GM23338 (cell line): ENCODE measurements at regions not wholly inside any gene's neighbourhood (a gene's known extent, or its start where the extent isn't known, plus 50 kb on each side); places are given as distances from the start of the nearest gene placed in this dataset.
A peak's percentile ranks its signal among the peaks of the same experiment; 100 is the strongest.

Source experiments
- ATAC-seq: fragments of 200-7000 bp; cut with Tn5 transposase; 3 replicates; pipeline ENCODE4 v1.9.1; 2020
- DNase-seq: peaks from one replicate; pipeline ENCODE4 v3.0.0-alpha.2; 2015; ENCODE audit warnings: low spot score
- H2AFZ ChIP-seq: fragments of 200-600 bp; sonication (generic); 2 replicates; pipeline ENCODE4 v1.8.0; 2016; ENCODE audit warnings: antibody characterized with exemption, mild to moderate bottlenecking, moderate library complexity
- H3F3A ChIP-seq: fragments of 200-600 bp; sonication (generic); replicated peaks from 2 replicates; pipeline ENCODE4 v1.8.0; 2017; ENCODE audit warnings: antibody characterized with exemption, mixed run types, low read depth
- H3K27ac ChIP-seq: fragments of 200-600 bp; sonication (generic); 2 replicates; pipeline ENCODE4 v1.6.1; 2016; ENCODE audit warnings: low read depth
- H3K27me3 ChIP-seq: fragments of 200-600 bp; sonication (generic); 2 replicates; pipeline ENCODE4 v1.8.0; 2016; ENCODE audit warnings: mild to moderate bottlenecking, mixed run types, moderate library complexity; ENCODE audit not compliant: insufficient read depth
- H3K36me3 ChIP-seq: fragments of 200-600 bp; sonication (generic); 2 replicates; pipeline ENCODE4 v1.8.0; 2016; ENCODE audit warnings: mild to moderate bottlenecking; ENCODE audit not compliant: insufficient read depth
- H3K4me1 ChIP-seq: fragments of 200-600 bp; sonication (generic); 2 replicates; pipeline ENCODE4 v1.8.0; 2016; ENCODE audit warnings: mild to moderate bottlenecking, moderate library complexity; ENCODE audit not compliant: insufficient read depth
- H3K4me2 ChIP-seq: fragments of 200-600 bp; sonication (generic); 2 replicates; pipeline ENCODE4 v1.7.1; 2017; ENCODE audit warnings: mixed run types
- H3K4me3 ChIP-seq: fragments of 200-600 bp; sonication (generic); 2 replicates; pipeline ENCODE4 v1.6.1; 2016; ENCODE audit warnings: mixed run types
- H3K79me2 ChIP-seq: fragments of 200-600 bp; sonication (generic); replicated peaks from 2 replicates; pipeline ENCODE4 v1.8.0; 2017; ENCODE audit warnings: mild to moderate bottlenecking; ENCODE audit not compliant: insufficient read depth
- H3K9me2 ChIP-seq: fragments of 200-600 bp; sonication (generic); 2 replicates; pipeline ENCODE4 v1.8.0; 2017; ENCODE audit not compliant: insufficient read depth
- H4K20me1 ChIP-seq: fragments of 200-600 bp; sonication (generic); replicated peaks from 2 replicates; pipeline ENCODE4 v1.8.0; 2017; ENCODE audit warnings: mild to moderate bottlenecking; ENCODE audit not compliant: insufficient read depth
- H3K27ac Mint-ChIP-seq: 2 replicates; pipeline ENCODE4 v1.8.0; 2020; ENCODE audit warnings: inconsistent platforms, mild to moderate bottlenecking, moderate library complexity, mixed read lengths
- H3K27me3 Mint-ChIP-seq: 3 replicates; pipeline ENCODE4 v1.8.0; 2022; ENCODE audit warnings: low read depth, mild to moderate bottlenecking, moderate library complexity, mixed read lengths, inconsistent platforms; ENCODE audit not compliant: insufficient read depth, poor library complexity
- H3K36me3 Mint-ChIP-seq: 3 replicates; pipeline ENCODE4 v1.8.0; 2021; ENCODE audit warnings: low read depth, mild to moderate bottlenecking, inconsistent platforms, moderate library complexity, mixed read lengths
- H3K4me1 Mint-ChIP-seq: 3 replicates; pipeline ENCODE4 v1.8.0; 2020; ENCODE audit warnings: mild to moderate bottlenecking, inconsistent platforms, mixed read lengths
- H3K4me3 Mint-ChIP-seq: 3 replicates; pipeline ENCODE4 v1.8.0; 2021; ENCODE audit warnings: moderate library complexity, mild to moderate bottlenecking, inconsistent platforms, mixed read lengths
- H3K9me3 Mint-ChIP-seq: 3 replicates; pipeline ENCODE4 v1.8.0; 2020; ENCODE audit warnings: moderate library complexity, mild to moderate bottlenecking, inconsistent platforms, mixed read lengths
- CREB1 ChIP-seq: fragments of 250-450 bp; sonication (Bioruptor Pico); IDR thresholded peaks from 2 replicates; pipeline ENCODE4 v1.5.0; 2020; ENCODE audit warnings: low read depth, mild to moderate bottlenecking, moderate library complexity
- NANOG ChIP-seq: IDR thresholded peaks from 2 replicates; pipeline ENCODE4 v1.6.1; 2016; ENCODE audit warnings: antibody characterized with exemption, borderline replicate concordance
- POLR2AphosphoS5 ChIP-seq: IDR thresholded peaks from 2 replicates; pipeline ENCODE4 v1.6.1; 2016; ENCODE audit warnings: antibody characterized with exemption, low read depth
- TF ChIP-seq, protein P1 (sequence below): IDR thresholded peaks from one replicate; pipeline ENCODE4 v1.6.1; 2018; ENCODE audit warnings: antibody characterized with exemption; ENCODE audit not compliant: unreplicated experiment
- TF ChIP-seq, protein P2 (sequence below), 2 experiments: fragments of 200-600 bp in 1 of 2; sonication (generic) in 1 of 2; conservative IDR thresholded peaks; 2 replicates each; pipeline versions ENCODE4 v1.5.1 to v1.6.1; 2016 to 2017; ENCODE audit warnings: antibody characterized with exemption in 2 of 2, low read depth in 2 of 2, mild to moderate bottlenecking in 2 of 2, moderate library complexity in 1 of 2
- TF ChIP-seq, protein P3 (sequence below): IDR thresholded peaks from 2 replicates; pipeline ENCODE4 v1.6.1; 2016; ENCODE audit warnings: antibody characterized with exemption

DNA sequence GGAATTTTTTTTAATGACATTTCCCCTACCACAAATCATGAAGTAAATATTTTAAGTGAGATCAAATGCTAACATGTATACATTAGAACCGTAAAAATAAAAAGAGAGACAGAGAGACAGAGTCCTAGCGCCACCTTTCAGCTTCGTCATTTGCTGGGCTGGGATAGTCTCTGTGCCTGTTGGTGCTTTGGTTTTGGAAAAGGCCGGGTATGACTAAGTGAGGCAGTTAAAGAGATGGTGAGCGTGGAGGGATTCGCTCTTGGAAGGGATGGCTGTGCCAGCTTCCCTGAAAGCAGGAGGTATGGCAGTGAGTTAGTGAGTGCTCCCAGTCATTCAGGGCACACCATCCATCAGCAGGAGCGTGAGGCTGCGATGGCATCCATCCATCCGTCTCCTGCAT is 729.6 kb upstream of the WWC1 start:
- no peaks in the 10 kb centered on the region for H3K36me3 ChIP-seq
- H3K4me1 Mint-ChIP-seq = peaks cover 13% of the 10 kb centered on the region
- no peaks in the 10 kb centered on the region for H4K20me1 ChIP-seq
- ATAC-seq = peak; percentile 66
- H3F3A ChIP-seq = no peaks in the 10 kb centered on the region
- peaks cover 13% of the 10 kb centered on the region for H3K4me1 ChIP-seq
- no peak for TF ChIP-seq POLR2AphosphoS5
- TF ChIP-seq, protein P1, sequence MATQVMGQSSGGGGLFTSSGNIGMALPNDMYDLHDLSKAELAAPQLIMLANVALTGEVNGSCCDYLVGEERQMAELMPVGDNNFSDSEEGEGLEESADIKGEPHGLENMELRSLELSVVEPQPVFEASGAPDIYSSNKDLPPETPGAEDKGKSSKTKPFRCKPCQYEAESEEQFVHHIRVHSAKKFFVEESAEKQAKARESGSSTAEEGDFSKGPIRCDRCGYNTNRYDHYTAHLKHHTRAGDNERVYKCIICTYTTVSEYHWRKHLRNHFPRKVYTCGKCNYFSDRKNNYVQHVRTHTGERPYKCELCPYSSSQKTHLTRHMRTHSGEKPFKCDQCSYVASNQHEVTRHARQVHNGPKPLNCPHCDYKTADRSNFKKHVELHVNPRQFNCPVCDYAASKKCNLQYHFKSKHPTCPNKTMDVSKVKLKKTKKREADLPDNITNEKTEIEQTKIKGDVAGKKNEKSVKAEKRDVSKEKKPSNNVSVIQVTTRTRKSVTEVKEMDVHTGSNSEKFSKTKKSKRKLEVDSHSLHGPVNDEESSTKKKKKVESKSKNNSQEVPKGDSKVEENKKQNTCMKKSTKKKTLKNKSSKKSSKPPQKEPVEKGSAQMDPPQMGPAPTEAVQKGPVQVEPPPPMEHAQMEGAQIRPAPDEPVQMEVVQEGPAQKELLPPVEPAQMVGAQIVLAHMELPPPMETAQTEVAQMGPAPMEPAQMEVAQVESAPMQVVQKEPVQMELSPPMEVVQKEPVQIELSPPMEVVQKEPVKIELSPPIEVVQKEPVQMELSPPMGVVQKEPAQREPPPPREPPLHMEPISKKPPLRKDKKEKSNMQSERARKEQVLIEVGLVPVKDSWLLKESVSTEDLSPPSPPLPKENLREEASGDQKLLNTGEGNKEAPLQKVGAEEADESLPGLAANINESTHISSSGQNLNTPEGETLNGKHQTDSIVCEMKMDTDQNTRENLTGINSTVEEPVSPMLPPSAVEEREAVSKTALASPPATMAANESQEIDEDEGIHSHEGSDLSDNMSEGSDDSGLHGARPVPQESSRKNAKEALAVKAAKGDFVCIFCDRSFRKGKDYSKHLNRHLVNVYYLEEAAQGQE = no peak
- TF ChIP-seq, protein P2, sequence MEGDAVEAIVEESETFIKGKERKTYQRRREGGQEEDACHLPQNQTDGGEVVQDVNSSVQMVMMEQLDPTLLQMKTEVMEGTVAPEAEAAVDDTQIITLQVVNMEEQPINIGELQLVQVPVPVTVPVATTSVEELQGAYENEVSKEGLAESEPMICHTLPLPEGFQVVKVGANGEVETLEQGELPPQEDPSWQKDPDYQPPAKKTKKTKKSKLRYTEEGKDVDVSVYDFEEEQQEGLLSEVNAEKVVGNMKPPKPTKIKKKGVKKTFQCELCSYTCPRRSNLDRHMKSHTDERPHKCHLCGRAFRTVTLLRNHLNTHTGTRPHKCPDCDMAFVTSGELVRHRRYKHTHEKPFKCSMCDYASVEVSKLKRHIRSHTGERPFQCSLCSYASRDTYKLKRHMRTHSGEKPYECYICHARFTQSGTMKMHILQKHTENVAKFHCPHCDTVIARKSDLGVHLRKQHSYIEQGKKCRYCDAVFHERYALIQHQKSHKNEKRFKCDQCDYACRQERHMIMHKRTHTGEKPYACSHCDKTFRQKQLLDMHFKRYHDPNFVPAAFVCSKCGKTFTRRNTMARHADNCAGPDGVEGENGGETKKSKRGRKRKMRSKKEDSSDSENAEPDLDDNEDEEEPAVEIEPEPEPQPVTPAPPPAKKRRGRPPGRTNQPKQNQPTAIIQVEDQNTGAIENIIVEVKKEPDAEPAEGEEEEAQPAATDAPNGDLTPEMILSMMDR (conservative IDR thresholded peaks at IDR 0.05; ENCODE audit: low read depth in 2 of 2) = peak; percentile 28 to 70; a peak in 3 of 4 replicates
- H3K9me2 ChIP-seq = no peaks in the 10 kb centered on the region
- H3K27ac ChIP-seq = no peak overlapping the region
- no peak overlapping the region for H3K27ac Mint-ChIP-seq
- 0 out of 2 replicates have a peak overlapping the region, but pooled peaks have one; percentile 45 for H2AFZ ChIP-seq
- peaks cover 12% of the 10 kb centered on the region; the same call in 2 of the 3 replicates for H3K9me3 Mint-ChIP-seq
- H3K79me2 ChIP-seq = no peaks in the 10 kb centered on the region
- H3K27me3 Mint-ChIP-seq = peaks cover 7% of the 10 kb centered on the region
- H3K27me3 ChIP-seq = no peaks in the 10 kb centered on the region
- peaks cover 8% of the 10 kb centered on the region; the same call in 2 of the 3 replicates for H3K36me3 Mint-ChIP-seq
- H3K4me2 ChIP-seq = no peak overlapping the region
- H3K4me3 Mint-ChIP-seq = no peak overlapping the region
- no peak overlapping the region for H3K4me3 ChIP-seq
- peak; percentile 32 for DNase-seq

DNA sequence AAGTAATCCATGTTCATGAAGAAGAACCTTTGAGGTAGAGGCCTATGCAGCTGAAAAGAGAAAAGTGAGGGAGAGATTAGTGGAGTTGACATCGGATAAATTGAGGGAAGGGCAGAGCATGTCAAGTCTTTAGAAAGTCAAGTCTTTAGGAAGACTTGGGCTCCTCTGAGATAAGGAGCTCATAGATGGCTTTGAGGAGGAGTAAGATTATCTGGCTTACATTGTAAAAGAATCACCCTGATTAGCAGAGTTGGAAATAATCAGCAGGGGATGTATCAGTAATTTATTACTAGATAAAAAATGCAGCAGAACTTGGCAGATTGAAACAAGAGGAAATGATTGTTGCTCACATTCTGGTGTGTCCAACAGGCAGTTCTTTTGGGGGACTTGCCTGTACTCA is 727.2 kb upstream of the WWC1 start:
- Histone ChIP-seq H4K20me1 (no peaks in the 10 kb centered on the region), H3K27me3 (no peaks in the 10 kb centered on the region), H3K36me3 (no peaks in the 10 kb centered on the region), H3K9me2 (no peaks in the 10 kb centered on the region), H3K4me3 (no peak overlapping the region), H3K4me1 (peaks cover 15% of the 10 kb centered on the region), H3K4me2 (no peak overlapping the region), H3K27ac (no peak overlapping the region), H3K79me2 (no peaks in the 10 kb centered on the region), H3F3A (no peaks in the 10 kb centered on the region), H2AFZ (no peak overlapping the region)
- no peak overlapping the region for H3K4me3 Mint-ChIP-seq
- peaks cover 7% of the 10 kb centered on the region for H3K27me3 Mint-ChIP-seq
- ATAC-seq (no peak), DNase-seq (no peak)
- H3K9me3 Mint-ChIP-seq = no peaks in the 10 kb centered on the region; the same call in 2 of the 3 replicates
- no peaks in the 10 kb centered on the region for H3K36me3 Mint-ChIP-seq
- peaks cover 16% of the 10 kb centered on the region for H3K4me1 Mint-ChIP-seq
- H3K27ac Mint-ChIP-seq = no peak overlapping the region
- TF ChIP-seq, protein P2 (conservative IDR thresholded peaks at IDR 0.05; ENCODE audit: low read depth in 2 of 2) = no peak
- TF ChIP-seq NANOG (no peak), CREB1 (CRISPR knock-in tag) (no peak)
- TF ChIP-seq, protein P1 = no peak
- TF ChIP-seq, protein P3, sequence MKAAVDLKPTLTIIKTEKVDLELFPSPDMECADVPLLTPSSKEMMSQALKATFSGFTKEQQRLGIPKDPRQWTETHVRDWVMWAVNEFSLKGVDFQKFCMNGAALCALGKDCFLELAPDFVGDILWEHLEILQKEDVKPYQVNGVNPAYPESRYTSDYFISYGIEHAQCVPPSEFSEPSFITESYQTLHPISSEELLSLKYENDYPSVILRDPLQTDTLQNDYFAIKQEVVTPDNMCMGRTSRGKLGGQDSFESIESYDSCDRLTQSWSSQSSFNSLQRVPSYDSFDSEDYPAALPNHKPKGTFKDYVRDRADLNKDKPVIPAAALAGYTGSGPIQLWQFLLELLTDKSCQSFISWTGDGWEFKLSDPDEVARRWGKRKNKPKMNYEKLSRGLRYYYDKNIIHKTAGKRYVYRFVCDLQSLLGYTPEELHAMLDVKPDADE = no peak
